ENCODE measurements at regions not wholly inside any gene's neighbourhood (a gene's known extent, or its start where the extent isn't known, plus 50 kb on each side); places are given as distances from the start of the nearest gene placed in this dataset.
"Not testable (repeated sequence)": the region's sequence is repeated elsewhere in the genome, so short reads cannot be mapped to it uniquely, and the experiment has no call there.

GRCh38 chr4:59484944-59485343 lies 1715.2 kb upstream of the ADGRL3 start:
- DNase-seq (ENCODE audit: low spot score), result no peak

DNA sequence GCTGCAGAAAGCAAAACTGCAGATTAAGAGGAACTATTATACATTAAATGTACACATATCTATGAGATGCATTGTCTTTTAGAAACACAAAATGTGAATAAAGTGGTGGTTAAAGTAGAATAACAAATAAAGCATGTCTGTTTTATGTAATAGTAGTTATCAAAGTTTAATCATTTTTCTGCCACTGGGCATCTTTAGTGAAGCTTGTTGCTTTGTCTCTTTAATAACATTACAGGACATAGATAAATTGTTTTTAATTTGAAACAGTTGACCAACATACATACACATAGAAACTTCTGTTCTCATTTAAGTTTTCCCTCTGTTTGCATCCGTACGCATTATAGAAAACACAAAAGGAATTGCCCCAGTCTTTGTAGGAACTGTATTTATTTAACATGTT lies 1700.0 kb upstream of the ADGRL3 start:
- DNase-seq (ENCODE audit: low spot score), result no peak

- no peak for DNase-seq (ENCODE audit: low spot score)
Measured at GRCh38 chr4:59503731-59504130, 1696.4 kb upstream of the ADGRL3 start.

GRCh38 chr4:59511809-59512208 lies 1688.3 kb upstream of the ADGRL3 start:
- DNase-seq (ENCODE audit: low spot score), result not testable (repeated sequence)

DNA sequence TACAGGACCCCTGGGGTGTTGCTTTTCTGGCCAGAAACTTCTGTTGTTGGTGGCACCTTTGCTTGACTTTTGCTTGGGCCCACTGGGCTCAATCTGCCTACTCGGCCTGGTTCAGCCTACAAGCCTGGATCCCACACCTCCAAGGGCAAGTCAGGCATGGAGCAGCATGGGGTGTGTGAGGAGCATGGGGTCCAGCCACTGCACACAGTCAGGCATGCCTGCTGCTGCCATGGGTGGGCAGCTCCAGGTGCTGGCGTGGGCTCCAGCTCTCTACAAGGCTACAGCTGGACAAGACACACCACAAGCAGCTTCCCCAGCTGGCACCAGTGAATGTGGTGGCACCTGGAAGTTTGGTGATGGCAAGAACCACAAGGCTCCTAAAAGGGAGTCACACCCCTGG lies 1683.1 kb upstream of the ADGRL3 start:
- DNase-seq (ENCODE audit: low spot score), result no peak

GRCh38 chr4:59518005-59518823 lies 1681.9 kb upstream of the ADGRL3 start:
- no peak for DNase-seq (ENCODE audit: low spot score)

- no peak for DNase-seq (ENCODE audit: low spot score)
Measured at GRCh38 chr4:59525885-59526284, 1674.2 kb upstream of the ADGRL3 start.

- DNase-seq (ENCODE audit: low spot score), result no peak
Measured at GRCh38 chr4:59535541-59535940, 1664.6 kb upstream of the ADGRL3 start.

- DNase-seq (ENCODE audit: low spot score), result no peak
Measured at GRCh38 chr4:59536428-59536827, 1663.7 kb upstream of the ADGRL3 start.

GRCh38 chr4:59537246-59537886 lies 1662.8 kb upstream of the ADGRL3 start:
- DNase-seq (ENCODE audit: low spot score), result no peak

- no peak for DNase-seq (ENCODE audit: low spot score)
Measured at GRCh38 chr4:59539401-59539800, 1660.7 kb upstream of the ADGRL3 start.

GRCh38 chr4:59540311-59540710 lies 1659.8 kb upstream of the ADGRL3 start:
- no peak for DNase-seq (ENCODE audit: low spot score)

- no peak for DNase-seq (ENCODE audit: low spot score)
Measured at GRCh38 chr4:59553063-59553720, 1646.9 kb upstream of the ADGRL3 start.

DNA sequence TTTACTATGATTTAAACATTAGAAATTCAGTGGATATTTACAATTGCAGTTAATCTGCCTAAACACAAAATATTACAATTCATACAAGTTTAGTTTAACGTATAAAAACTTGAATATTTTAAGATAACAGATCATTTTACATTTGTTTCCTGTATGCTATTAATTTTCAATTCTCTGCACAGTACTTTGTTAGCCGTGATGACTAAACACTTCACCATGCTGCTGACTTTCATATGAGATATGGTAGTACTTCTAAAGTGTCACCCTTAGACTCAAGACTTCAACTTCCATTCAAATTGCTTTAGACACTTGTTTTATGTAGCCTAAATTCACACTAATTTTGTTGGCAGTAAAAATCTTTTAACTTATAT lies 1646.4 kb upstream of the ADGRL3 start:
- DNase-seq (ENCODE audit: low spot score), result no peak

DNA sequence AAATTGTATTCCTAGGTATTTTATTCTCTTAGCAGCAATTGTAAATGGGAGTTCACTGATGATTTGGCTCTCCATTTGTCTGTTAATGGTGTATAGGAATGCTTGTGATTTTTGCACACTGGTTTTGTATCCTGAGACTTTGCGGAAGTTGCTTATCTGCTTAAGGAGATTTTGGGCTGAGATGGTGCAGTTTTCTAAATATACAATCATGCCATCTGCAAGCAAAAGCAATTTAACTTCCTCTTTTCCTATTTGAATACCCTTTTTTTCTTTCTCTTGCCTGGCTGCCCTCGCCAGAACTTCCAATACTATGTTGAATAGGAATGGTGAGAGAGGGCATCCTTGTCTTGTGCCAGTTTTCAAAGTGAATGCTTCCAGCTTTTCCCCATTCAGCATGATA lies 1643.9 kb upstream of the ADGRL3 start:
- DNase-seq (ENCODE audit: low spot score), result not testable (repeated sequence)

DNA sequence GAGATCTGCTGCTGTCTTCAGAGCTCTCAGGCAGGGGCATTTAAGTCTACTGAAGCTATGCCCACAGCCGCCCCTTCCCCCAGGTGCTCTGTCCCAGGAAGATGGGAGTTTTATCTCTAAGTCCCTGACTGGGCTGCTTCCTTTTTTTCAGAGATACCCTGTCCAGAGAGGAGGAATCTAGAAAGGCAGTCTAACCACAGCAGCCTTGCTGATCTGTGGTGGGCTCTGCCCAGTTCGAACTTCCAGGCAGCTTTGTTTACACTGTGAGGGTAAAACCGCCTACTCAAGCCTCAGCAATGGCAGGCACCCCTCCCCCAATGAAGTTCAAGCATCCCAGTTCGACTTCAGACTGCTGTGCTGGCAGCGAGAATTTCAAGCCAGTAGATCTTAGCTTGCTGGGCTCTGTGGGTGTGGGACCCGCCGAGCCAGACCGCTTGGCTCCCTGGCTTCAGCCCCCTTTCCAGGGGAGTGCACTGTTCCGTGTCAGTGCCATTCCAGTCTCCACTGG lies 1639.9 kb upstream of the ADGRL3 start:
- DNase-seq (ENCODE audit: low spot score), result not testable (repeated sequence)

DNA sequence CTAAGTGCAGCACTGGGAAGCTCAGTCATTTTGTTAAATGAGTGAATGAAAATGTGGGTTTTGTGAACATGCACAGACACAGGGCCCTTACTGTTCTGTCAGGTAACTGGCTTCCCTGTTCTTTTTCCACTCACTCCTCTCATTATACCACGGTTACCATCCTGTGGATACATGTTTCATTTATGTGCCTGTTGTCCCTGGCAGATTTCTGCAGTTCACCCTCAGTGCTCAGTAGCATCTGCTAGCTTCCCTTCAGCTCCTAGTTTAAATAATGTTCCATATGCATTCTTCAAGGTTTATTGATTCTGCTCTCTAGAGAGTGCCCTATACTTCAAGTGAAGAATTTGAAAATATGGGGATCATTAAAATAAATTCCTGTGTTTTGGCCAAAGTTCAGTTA lies 1634.3 kb upstream of the ADGRL3 start:
- no peak for DNase-seq (ENCODE audit: low spot score)

DNA sequence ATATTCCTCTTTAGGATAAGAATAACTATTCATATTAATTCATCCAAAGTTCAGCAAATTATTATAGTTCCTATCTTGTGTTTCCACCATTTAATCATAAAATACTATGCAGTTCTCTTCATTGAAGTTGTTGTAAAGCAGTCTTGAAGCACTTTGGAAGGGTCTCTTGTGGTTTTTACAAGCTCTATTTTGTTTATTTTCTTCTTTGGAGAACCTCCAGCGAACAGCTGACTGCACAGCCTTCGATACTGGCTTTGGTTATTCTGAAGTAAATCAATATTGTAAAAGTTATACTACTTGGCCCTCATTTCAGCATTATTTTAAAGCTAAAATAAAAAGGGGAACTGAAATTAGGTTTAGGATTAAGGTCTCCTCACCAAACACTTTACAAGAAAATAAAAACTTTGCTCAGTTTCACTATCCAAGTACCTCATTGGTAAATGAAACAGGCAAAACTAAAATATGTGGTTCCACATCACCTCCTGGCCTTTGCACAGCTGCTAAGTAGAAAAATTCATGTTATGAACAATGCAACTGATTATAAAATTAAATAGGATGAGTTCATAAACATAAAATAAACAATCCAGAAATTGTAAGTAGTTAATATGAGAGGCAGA lies 1629.2 kb upstream of the ADGRL3 start:
- no peak for DNase-seq (ENCODE audit: low spot score)

DNA sequence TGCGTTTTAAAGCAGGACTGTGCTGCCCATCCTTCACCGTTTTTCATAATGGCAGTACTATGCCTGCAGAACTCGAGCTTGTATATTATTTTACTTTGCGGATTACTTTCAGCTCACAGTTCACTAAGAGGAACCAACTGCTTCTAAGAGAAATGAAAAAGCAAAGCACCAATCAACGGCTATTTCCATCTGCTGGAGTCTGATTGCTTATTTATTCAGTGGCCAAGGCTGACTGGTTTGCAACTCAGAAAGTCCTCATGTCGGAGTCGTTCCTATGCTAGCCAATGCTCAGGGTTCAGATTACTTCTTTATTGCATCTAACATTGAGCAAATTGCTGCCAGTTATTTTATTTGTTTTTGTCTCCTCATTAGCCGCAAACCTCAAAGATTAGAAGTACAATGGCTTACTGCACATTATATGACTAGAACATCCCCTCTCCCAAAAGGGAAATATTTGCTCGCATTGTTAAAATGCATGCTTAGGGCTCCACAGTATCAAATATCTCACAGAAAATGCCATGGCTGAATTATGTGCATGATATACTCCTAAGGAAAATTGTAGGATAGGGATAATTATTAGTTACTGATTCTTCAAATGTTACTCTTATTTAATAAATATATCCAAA lies 1628.2 kb upstream of the ADGRL3 start:
- no peak for DNase-seq (ENCODE audit: low spot score)

DNA sequence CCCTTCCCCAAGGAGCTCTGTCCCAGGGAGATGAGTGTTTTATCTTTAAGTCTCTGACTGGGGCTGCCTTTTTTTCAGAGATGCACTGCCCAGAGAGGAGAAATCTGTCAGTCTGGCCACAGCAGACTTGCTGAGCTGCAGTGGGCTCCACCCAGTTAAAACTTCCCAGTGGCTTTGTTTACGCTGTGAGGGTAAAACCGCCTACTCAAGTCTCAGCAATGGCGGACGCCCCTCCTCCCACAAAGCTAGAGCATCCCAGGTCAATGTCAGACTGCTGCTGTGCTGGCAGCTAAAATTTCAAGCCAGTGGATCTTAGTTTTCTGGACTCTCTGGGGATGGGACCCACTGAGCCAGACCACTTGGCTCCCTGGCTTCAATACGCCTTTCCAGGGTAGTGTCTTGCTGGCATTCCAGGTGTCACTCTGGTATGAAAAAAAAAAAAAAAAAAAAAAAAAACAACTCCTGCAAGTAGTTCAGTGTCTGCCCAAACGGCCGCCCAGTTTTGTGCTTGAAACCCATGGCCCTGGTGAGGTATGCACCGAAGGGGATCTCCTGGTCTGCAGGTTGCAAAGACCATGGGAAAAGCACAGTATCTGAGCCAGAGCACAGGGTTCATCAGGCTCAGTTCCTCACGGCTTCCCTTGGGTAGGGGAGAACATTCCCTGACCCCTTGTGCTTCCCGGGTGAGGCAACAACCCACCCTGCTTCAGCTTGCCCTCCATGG lies 1616.1 kb upstream of the ADGRL3 start:
- no peak for DNase-seq (ENCODE audit: low spot score)
